HG03521 (cell line): ENCODE measurements at regions not wholly inside any gene's neighbourhood (a gene's known extent, or its start where the extent isn't known, plus 50 kb on each side); places are given as distances from the start of the nearest gene placed in this dataset.
"Not testable (repeated sequence)": the region's sequence is repeated elsewhere in the genome, so short reads cannot be mapped to it uniquely, and the experiment has no call there.

Experiments used
- ATAC-seq: cut with Tn5 transposase; IDR thresholded peaks from one replicate; pipeline ENCODE4 v1.9.1; 2021; ENCODE audit warnings: mild to moderate bottlenecking, moderate library complexity; ENCODE audit not compliant: unreplicated experiment

DNA sequence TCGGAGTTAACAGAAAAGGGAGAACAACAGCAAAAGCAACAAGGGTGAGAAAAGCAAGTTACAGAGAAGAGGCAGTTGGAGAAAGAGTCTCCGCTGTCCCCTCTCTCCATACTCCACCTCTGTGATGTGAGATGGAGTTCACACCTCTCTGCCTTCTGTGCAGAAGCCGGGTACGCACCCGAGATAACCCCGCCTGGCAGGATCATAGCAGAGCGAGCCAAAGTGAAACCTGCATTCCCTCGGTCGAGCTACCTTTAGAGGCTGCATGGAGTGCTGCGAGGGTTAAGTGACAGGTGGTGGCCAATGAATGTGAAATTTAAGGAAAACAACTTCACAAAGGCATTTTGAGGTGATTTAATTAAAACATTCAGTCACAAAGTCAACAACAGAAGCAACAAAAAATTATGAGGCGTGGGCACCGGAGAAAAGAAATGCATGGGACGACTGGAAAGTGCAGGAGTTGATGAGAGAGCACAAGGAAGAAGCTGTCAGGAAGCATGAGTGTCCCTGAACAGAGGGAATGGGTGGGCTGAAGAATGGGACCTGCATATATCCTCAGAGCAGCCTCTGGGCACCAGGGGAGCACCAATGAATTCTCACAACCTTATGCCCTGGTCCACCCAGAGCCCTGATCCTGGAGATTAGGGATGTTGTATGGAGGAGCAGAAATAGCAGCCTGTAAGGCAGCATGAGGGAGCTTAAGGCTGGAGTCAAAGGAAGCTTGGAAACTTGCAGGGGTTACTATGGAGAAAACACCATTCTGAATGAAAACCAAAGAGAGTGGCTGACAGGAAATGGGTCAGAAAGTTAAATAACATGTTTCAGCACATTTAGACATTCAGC, 208.3 kb downstream of the EMP1 start:
- ATAC-seq, result no peak

DNA sequence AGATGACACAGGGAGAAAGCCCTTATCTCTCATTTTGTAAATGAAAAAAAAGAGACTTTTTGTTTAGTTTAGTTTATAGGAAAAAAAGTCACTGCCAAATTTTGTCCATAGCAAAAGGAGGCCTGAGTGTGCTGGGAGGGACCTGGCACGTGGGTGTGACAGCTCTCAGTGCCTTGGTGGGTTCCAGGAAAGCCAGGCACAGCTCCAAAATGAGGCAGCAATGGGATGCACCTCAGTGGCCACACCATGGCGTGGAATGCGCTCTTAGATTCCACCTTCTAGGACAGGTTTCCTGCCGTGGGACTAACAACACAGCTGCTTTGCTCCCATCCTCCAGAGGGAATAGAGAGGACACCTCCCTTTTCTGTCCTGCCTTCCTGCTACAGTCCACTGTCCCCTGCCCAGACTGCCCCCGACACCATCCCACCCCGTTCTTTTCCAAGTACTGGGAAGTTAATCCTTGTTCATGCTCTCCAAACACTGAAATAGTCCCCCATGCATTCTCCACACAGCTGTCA, 207.6 kb downstream of the EMP1 start:
- no peak for ATAC-seq

DNA sequence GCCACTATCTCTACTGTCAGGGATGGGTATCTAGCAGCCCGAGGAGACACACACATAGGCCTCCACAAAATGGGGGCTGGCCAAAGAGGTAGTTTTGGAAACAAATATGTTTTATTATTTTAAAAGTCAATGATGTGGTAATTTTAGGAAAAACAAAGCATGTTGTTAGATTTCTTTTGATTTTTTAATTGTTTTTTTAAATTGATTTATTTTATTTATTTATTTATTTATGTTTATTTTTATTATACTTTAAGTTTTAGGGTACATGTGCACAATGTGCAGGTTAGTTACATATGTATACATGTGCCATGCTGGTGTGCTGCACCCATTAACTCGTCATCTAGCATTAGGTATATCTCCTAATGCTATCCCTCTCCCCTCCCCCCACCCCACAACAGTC, 194.8 kb downstream of the EMP1 start:
- not testable (repeated sequence) for ATAC-seq

DNA sequence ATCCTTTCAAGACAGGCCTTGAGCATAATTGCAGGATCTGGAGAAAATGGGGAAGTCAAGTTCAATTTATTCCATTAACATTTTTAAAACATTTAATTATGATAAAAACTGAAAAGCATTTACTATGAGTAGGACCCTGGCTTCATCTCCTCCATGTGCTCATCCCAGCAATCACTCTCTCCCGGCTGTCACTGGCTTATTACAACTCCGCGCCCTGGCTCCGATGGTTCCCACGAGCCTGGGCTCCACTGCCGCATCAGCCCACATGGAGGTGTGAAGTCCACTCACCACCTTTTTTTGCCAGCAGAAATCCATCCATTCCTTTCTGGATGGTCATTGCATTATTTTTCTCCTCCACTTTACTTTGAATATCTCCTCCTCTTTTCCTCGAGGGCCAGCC, 194.4 kb downstream of the EMP1 start:
- no peak for ATAC-seq

DNA sequence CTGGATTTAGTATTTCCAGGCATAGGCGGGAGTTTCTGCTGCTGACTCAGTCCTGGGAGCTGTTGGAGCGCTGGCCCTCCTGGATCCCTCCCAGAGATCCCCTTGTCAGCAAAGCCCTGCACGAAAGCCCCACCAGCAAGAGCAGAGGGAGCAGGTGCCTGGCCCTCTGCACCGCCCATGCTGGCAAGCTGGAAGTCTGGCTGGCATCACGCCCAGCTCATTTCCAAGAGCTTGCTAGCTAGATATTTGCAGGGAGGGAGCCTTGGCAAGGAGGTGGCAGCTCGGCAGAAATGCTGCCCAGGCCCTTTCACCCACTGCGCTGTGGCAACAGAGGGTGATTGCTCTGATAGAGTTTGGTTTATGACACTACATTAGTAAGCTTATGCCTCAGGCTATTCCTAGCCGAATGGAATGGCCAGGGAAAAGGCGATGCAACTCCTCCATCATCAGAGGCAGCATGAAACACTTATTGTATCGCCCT, 193.9 kb downstream of the EMP1 start:
- no peak for ATAC-seq

DNA sequence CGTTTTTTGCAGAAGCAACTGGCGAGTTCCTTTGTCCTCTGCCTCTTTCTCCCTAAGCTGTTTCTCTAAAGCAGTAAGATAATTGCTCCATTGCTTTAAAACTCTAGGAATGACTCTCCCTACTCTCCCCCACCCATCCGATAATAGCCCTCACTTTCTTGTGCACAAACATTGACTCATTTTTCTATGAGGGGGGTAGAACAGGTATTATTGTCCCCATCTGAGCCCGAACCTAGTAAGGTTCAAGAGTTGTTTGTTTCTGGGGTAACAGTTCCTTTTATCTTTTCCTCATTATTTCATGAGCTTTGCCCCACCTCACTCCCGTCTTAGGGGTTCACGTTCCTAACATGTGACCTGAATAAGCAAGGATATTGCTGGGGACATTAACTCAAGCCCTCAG, 190.6 kb downstream of the EMP1 start:
- no peak for ATAC-seq

DNA sequence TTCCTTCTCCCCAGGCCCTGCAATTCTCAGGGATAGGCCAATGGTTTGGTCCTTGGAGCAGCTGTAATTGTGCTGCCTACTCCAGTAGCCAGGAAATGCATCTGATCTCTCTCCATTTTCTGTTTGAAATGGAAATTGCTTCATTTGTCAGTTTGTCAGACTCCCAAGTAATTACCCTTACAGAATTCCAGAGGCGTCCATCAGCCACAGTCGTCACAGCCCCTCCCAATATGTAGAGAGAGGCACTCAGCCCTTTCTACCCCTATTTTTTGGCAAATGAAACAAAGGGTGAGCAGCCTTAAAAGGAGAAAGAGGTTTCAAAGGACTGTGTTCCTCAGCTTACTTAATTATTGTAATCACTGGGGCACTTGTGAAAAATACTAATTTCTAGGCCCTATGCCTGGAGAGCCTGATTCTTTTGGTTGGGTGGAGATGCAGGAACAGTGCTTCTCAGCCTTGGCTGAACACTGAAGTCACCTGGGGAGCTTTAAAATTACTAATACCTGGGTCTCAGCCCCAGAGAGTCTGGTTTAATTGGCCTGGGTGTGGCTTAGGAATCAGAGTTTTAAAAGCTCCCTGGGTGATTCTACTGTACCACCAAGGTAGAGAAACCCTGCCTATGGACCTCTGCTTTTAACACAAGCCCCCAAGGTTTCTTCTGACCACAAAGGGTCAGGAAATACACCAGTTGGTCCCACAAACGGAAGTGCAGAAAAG, 190.0 kb downstream of the EMP1 start:
- ATAC-seq, result no peak

DNA sequence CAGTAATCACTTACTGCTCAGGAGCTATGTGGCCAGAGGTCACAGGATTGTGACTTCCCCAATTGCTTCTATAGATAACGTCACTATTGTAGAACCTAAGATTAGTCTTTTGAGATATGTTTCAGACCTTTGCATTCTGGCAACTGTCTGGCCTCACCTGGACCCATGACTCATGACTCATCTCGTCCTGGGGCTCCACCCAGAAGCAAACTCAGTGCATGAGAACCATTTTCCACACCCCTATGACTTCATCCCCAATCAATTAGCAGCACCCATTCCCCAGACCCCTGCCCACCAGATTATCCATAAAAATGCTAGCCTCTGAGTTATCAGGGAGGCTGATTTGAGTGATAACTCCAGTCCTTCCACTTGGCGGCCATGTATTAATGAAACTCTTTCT, 186.9 kb downstream of the EMP1 start:
- no peak for ATAC-seq

DNA sequence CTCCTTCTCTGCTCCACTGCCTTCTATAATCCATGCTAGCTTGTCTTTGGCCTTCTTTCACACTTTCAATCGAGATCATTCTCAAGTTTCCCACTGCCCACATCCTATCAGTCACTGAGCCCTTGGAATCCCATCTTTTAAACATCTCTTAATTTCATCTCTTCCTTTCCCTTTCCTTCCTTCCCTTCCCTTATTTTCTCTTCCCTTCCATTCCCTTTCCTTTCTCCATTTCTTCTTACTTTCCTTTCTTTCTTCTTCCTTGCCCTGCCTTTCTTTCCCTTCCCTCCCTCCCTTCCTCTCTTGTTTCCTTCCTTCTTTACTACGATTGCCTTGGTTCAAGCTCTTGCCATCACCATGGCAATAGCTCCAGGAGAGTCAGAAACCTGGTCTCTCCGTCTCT, 183.8 kb downstream of the EMP1 start:
- no peak for ATAC-seq

DNA sequence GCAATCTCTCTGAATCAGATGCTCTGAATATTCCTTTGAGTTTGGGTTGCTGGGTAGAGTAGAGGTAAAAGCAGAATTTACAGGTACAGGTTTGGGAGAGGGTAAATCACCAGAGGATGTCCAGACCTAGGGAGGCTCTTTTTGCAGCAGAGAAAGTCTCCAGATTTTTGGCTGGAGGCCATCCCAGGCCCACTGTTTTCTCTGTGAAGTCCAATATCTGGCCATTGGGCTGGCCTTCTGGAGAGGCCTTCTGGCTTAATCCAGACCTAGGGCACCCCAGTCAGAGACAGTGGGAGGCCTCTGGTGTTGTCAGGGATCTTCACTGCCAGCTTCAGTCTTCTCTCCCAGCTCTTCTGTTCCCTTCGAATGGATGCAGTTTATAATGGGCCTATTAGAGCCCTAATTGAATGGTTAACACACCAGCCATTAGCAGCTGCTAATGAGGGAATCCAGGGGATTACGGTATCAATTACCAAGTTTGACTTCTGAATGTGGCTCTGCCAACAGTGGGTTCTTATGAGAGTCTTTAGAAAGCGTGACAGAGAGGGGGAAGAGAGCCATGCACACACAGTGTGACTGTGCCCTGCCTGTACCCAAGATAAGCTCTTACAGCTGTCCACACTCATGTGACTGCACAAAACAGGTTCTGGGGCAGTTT, 183.1 kb downstream of the EMP1 start:
- no peak for ATAC-seq

DNA sequence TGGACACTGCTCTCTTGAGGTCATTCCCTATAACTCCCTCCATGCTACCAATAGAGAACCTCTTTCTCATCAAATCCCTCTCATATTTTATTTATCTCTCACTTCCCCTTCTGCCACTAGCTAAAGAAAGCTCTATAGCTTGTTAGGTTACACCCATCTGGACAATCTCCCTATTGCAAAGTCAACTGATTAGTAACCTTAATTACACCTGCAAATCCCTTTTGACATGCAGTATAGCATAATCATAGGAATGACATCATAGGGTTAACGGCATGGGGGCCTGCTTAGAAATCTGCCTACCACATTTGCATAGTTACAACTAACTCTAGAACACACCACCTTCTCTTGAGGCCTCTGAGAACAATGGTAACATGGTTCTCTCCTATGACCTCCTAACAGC, 181.2 kb downstream of the EMP1 start:
- no peak for ATAC-seq

DNA sequence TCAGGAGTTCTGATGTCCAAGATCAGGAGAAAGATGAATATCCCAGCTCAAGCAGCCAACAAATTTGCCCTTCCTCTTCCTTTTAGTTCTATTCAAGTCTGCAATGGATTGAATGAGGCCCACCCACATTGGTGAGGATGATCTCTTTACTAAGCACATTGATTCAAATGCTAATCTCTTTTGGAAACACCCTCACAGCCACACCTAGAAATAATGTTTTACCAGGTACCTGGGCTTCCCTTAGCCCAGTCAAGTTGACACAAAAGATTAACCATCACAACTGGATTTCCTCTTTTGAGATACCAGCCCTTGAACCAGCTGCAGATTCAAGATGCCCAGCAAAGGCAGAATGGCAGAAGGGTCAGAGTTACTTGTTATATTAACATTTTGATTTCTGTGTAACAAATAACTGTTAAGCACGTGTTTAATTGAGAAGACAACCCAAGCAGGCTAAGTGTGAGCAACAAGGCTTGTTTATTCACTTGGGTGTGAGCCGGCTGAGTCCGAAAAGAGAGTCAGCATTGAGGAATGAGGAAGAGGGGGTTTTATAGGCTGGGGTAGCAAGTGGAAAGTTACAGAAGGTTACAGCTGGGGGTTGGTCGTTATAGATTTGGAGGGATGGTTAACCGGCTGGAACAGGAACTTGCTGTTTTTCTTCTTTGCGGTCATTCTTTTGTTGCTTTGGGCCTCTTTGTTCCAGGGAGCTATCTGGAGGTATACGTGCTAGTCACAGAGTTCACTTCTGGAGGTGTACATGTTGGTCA, 180.3 kb downstream of the EMP1 start:
- no peak for ATAC-seq

DNA sequence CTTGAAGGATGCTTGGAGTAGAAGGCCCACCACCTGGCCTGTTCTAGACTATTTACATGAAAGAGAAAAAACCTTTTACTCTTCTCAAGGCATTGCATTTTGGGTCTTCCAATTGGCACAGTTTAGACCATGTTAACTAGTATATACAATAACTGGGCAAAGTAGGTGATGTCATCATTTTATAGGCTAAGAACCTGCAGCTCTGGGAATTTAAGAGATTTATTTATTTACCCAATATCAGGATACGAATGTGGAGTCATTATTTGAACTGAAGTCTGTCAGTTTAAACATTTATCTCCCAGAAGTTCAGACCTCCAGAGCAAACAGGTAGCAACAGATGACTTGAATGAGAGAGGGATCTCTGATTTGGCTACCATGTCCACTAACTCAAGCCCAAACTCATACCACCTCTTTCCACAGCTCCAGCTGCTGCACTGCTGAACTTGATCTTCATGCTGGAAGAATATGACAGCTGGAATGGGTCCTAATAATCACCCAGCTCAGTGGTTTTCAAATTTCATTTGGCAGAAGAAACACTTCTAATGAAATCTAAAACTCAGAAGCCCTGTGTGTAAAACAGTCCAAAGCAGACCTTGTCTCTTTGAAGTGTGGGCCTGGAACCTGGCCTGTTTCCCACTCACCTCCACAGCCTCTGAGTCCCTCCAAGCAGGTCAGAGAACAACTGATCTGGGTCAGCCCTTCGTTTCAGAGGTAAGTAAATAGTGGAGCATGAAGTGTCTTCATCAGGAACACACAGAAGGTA, 179.2 kb downstream of the EMP1 start:
- ATAC-seq, result no peak

DNA sequence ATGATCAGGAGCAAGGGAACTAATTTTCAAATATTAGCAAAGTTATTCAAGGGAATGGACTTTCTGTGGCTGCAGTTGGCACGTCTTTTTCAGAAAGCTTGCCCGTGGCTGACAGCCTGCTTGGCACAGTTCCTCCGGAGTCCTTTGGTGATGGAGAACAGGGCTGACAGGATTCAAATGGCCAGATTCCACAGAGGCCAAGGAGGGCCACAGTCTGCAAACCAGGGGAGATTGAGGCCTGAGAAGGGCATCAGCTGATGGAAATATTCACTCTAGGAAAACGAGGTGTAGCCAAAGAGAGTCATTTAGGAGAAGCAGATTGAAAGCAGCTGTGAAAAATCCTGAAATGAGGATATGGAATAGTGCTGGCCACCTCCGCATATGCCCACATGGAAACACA, 178.3 kb downstream of the EMP1 start:
- ATAC-seq, result no peak

DNA sequence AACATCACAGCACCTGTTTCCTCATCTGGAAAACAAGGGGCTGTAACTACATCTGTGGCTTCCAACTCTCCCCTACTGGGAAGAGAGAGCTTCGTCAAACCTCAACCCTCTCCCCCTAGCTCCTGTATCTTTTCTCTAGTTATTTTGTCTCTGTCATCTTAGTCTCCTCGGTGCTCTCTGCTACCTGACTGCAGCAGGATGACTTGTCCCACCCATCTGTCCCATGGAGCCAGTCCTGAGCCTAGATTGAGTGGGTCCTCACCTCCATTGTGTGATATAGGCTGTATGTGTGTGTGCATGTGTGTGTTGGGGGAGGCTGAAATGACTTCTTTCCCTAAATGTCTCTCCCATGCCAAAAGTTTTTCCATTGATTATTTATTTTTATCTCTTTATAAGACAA, 177.3 kb downstream of the EMP1 start:
- no peak for ATAC-seq

DNA sequence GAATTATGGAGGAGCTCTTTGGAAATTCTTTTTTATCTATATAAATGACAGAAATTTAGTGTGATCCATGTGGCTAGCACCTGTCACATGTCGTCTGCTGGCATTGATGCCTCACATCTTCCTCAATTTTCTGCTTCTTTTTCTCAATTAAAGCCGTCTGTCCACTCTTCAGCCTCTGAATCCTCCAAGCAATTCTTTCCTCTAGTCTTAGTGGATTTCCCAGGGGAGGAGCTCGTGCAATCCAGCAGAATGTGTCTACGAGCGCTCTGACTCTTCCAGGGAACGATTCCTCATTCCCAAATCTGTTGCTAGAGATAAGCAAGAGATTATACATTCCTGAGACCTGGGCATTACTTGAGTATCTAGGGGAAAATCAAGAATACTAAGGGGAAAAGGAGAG, 176.6 kb downstream of the EMP1 start:
- no peak for ATAC-seq

DNA sequence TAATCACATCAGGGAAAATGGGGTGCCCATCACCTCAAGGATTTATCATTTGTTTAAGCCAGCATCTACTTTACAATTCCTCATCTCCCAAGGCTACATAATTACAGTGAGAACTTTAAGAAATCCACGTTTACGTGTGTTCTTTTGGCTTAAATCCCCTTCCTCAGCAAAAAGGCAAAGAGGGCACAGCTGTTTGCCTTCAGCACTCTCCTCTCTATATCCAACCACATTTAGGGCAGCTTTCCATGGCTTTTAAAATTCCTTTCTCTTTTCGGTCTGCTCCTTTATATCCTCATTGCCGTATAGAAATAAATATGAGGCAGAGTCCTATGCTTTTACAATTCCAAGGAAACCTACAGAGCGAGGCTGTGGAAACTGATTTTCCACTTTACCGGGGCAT, 175.9 kb downstream of the EMP1 start:
- ATAC-seq, result no peak

DNA sequence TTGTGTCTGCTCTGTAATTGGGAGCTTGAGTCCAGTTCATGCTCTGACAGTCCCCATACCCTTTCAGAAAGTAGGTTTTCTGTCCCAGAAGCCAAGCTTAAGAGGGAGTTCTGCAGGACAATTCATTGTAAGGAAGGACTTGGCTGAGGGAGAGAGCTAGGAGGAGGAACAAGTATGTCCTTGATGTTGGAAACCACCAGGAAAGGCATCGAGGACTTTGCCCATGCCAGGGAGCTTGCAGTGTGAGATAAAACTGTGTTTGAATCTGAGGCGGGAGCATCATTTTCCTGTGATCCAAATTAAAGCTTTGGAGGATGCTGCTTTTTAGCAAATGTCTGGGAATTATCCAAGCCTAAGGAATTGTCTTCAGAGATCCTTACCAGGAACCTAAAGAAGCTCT, 175.3 kb downstream of the EMP1 start:
- ATAC-seq, result no peak

DNA sequence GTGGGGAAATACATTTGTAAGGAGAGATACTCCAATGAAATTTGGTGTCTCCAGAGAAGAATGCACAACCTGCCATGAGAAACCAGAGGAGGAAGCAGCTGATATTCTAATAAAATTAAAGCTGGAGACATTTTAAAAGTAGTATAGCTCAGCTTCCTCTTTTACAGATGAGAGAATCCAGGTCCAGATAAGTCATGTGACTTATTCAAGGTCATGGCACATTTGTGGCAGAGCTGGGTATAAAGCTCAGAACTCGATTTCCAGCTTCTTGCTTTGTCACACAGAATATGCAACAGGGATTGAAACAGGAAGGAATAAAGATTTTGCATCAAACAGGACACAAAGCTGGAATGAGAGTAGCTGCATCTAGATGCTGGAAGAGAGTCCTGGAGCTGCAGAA, 174.8 kb downstream of the EMP1 start:
- no peak for ATAC-seq

DNA sequence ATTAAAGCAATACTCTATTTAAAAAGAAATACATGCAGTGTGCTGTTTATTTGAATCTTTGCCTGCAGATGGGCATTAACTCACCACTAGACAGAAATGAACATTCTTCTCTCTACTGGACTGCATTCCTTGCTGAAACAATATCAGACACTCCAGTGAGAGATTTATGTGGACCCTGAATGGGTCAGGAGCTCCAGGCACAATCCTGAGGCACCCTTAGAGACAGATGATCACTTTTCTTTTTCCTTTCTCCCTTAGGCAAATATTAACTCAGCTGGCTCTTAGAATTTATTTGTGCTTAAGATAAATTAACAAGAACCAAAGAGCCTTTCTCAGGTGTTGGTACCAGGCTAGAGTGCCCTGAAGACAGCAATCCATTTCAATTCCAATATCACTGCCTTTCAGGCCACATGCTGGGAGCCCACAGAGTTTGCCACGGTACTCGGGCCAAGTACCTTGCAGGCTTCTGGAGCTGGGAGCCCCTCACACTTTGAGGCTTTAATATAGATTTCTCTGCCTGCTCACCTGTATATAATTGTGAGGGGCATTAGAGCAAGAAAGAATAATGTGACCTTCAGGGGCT, 173.0 kb downstream of the EMP1 start:
- no peak for ATAC-seq
